ENCODE measurements at regions not wholly inside any gene's neighbourhood (a gene's known extent, or its start where the extent isn't known, plus 50 kb on each side); places are given as distances from the start of the nearest gene placed in this dataset.

DNA sequence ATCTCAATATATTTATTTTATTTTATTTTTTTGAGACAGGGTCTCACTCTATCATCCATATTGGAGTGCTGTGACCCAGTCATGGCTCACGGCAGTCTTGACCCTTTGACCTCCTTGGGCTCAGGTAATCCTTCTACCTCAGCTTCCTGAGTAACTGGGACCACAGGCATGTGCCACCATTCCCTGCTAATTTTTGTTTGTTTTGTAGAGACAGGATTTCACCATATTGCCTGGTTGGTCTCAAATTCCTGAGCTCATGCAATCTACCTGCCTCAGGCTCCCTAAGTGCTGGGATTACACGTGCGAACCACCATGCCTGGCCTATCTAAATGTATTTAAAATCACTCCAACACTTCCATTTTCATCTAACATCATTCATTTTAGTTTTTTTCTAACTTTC lies 190.5 kb upstream of the CHD1 start:
- TF ChIP-seq, protein P1, sequence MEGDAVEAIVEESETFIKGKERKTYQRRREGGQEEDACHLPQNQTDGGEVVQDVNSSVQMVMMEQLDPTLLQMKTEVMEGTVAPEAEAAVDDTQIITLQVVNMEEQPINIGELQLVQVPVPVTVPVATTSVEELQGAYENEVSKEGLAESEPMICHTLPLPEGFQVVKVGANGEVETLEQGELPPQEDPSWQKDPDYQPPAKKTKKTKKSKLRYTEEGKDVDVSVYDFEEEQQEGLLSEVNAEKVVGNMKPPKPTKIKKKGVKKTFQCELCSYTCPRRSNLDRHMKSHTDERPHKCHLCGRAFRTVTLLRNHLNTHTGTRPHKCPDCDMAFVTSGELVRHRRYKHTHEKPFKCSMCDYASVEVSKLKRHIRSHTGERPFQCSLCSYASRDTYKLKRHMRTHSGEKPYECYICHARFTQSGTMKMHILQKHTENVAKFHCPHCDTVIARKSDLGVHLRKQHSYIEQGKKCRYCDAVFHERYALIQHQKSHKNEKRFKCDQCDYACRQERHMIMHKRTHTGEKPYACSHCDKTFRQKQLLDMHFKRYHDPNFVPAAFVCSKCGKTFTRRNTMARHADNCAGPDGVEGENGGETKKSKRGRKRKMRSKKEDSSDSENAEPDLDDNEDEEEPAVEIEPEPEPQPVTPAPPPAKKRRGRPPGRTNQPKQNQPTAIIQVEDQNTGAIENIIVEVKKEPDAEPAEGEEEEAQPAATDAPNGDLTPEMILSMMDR (IDR thresholded peaks at IDR 0.05; ENCODE audit: borderline replicate concordance, extremely low read depth, low read length, poor library complexity, severe bottlenecking), result no peak
- no peak for TF ChIP-seq EZH2 (IDR thresholded peaks at IDR 0.05; ENCODE audit: borderline replicate concordance, low read depth, low read length, severe bottlenecking)
